Stomach (tissue), 8 donors: ENCODE measurements at regions not wholly inside any gene's neighbourhood (a gene's known extent, or its start where the extent isn't known, plus 50 kb on each side); places are given as distances from the start of the nearest gene placed in this dataset.
A peak's percentile ranks its signal among the peaks of the same experiment; 100 is the strongest.

ENCODE experiments used
- DNase-seq, 2 donors: peaks; one replicate each; pipeline versions ENCODE4 v3.0.0 to v3.0.0-alpha.2; 2013 to 2019
- H3K27ac ChIP-seq, 5 donors: fragments of 200-600 bp in 4 of 5; sonication (generic) in 4 of 5; one replicate each; pipeline ENCODE4 v1.5.1; 2013 to 2019; ENCODE audit warnings: mild to moderate bottlenecking in 1 of 5, moderate library complexity in 1 of 5
- H3K27me3 ChIP-seq, 3 donors: fragments of 200-600 bp; sonication (generic); one replicate each; pipeline ENCODE4 v1.5.1; 2017 to 2019; ENCODE audit warnings: mixed run types in 1 of 3
- H3K36me3 ChIP-seq, 4 donors: fragments of 200-600 bp; sonication (generic); 1 replicate in 3 of 4; 2 replicates in 1 of 4; pipeline ENCODE4 v1.5.1; 2016 to 2019
- H3K4me1 ChIP-seq, 4 donors: fragments of 200-600 bp; sonication (generic); one replicate each; pipeline ENCODE4 v1.5.1; 2016 to 2019
- H3K4me3 ChIP-seq, 4 donors: fragments of 200-600 bp; sonication (generic) in 3 of 4; one replicate each; pipeline ENCODE4 v1.5.1; 2016 to 2019; ENCODE audit warnings: mild to moderate bottlenecking in 1 of 4
- H3K9me3 ChIP-seq, 4 donors: fragments of 200-600 bp; sonication (generic); one replicate each; pipeline ENCODE4 v1.5.1; 2016 to 2019
- CTCF ChIP-seq, 7 experiments: fragments of 450-650 bp in 4 of 7; fragments of 200-600 bp in 3 of 7; sonication (generic) in 3 of 7; IDR thresholded peaks; one replicate each; pipeline ENCODE4 v1.5.1; 2016 to 2019; ENCODE audit warnings: antibody characterized with exemption in 7 of 7, control low read depth in 2 of 7, mild to moderate bottlenecking in 1 of 7
- EP300 ChIP-seq: sonication (generic); formaldehyde crosslinking; IDR thresholded peaks from one replicate; pipeline ENCODE4 v1.6.1; 2017; ENCODE audit warnings: antibody characterized with exemption
- POLR2A ChIP-seq, 4 donors: fragments of 450-650 bp; IDR thresholded peaks; one replicate each; pipeline ENCODE4 v1.6.1; 2016; ENCODE audit warnings: antibody characterized with exemption in 4 of 4, control low read depth in 2 of 4, mild to moderate bottlenecking in 1 of 4, moderate library complexity in 1 of 4
- POLR2AphosphoS5 ChIP-seq, 3 donors: sonication (generic); formaldehyde crosslinking; IDR thresholded peaks; one replicate each; pipeline ENCODE4 v1.6.1; 2016; ENCODE audit warnings: antibody characterized with exemption in 3 of 3
- WGBS, 5 donors: extraction: QIAGEN DNeasy Blood & Tissue Kit in 3 of 5; methylation state at CpG; one replicate each; pipeline versions ENCODE4 v1.1.5 to v1.1.7; 2013 to 2018; 5-methylcytosine and 5-hydroxymethylcytosine counted together
- intact Hi-C: fragments of 100-400 bp; cut with DNase I; formaldehyde crosslinking; loops from one replicate; pipeline ENCODE4 v1.15.1; 2023; ENCODE audit warnings: low total_unique reads
- donor health status: healthy with polysubstance abuse.
- donor health status: Bipolar disorder and iron deficiency.
- donor health status: healthy.

DNA sequence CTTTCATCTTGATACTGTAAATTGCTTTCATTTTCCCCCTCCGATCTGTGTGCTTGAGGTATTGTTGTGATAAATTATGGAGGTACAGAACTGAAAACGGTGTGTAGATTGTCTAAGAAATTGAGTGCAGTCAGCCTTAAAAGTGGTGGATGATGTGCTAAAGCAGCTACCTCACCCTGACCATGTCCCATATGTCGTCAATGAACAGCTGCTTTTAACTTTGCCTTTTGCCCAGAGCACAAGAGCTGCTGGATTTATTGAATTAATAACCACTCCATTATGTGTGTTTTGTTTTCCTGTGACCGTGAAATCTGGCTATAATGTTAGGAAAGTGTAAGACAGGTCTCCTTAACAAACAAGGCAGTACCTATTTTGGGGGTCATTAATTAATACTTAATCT, 581.9 kb upstream of the PITX2 start:
- Histone ChIP-seq H3K27ac (no peak overlapping the region), H3K4me1 (no peaks in the 10 kb centered on the region), H3K27me3 (no peaks in the 10 kb centered on the region), H3K9me3 (no peaks in the 10 kb centered on the region), H3K4me3 (no peak overlapping the region), H3K36me3 (no peaks in the 10 kb centered on the region)
- 45 to 67% (median 61%) methylated on average over 4 of the region's 4 CpGs for WGBS, 5 donors
- peak in 1 of 2 donors; percentile 17 for DNase-seq
- TF ChIP-seq POLR2A (IDR thresholded peaks at IDR 0.05) (no peak), CTCF (IDR thresholded peaks at IDR 0.05) (no peak), POLR2AphosphoS5 (IDR thresholded peaks at IDR 0.05) (no peak), EP300 (no peak)
- intact Hi-C loops, result no loop called here

DNA sequence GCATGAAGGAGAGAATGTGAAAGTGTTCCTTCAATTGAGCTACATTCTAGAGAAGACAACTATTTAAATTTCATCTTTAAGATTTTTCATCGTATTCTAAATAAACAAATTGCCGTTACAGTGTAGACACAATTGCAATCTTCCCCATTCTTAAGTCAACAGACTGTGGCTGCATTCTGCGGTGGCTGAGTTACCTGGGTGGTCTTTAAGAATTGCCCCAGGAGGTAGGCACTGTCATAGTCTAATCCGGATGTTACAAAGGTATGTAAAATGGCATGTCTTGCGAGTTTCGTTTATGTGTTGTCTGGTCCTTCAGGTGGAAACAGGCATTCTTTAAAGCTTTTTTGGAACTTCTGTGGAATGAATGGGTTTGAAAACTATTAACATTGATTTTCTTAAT, 586.1 kb upstream of the PITX2 start:
- DNase-seq, result no peak
- TF ChIP-seq POLR2AphosphoS5 (IDR thresholded peaks at IDR 0.05), result no peak
- no peak for TF ChIP-seq EP300
- no peak for TF ChIP-seq CTCF (IDR thresholded peaks at IDR 0.05)
- no peaks in the 10 kb centered on the region for H3K4me1 ChIP-seq

GRCh38 chr4:111209706-111210105, 586.8 kb upstream of the PITX2 start:
- Histone ChIP-seq H3K36me3 (no peaks in the 10 kb centered on the region), H3K4me3 (no peak overlapping the region), H3K27ac (no peak overlapping the region), H3K27me3 (no peaks in the 10 kb centered on the region), H3K4me1 (no peaks in the 10 kb centered on the region), H3K9me3 (no peaks in the 10 kb centered on the region)
- no peak for DNase-seq
- intact Hi-C loops, result no loop called here
- TF ChIP-seq CTCF (IDR thresholded peaks at IDR 0.05), result no peak
- TF ChIP-seq POLR2AphosphoS5 (IDR thresholded peaks at IDR 0.05), result no peak
- no peak for TF ChIP-seq EP300
- no peak for TF ChIP-seq POLR2A (IDR thresholded peaks at IDR 0.05)
- 36 to 59% (median 42%) methylated on average over 2 of the region's 2 CpGs for WGBS, 5 donors

More for the DNA sequence above, 586.1 kb upstream of the PITX2 start:
- 25 to 41% (median 38%) methylated on average over 6 of the region's 6 CpGs for WGBS, 5 donors
- H3K4me3 ChIP-seq, result no peak overlapping the region
- no peaks in the 10 kb centered on the region for H3K9me3 ChIP-seq
- intact Hi-C loops, result no loop called here
- no peaks in the 10 kb centered on the region for H3K27me3 ChIP-seq
- H3K36me3 ChIP-seq, result no peaks in the 10 kb centered on the region
- no peak overlapping the region for H3K27ac ChIP-seq

- no peaks in the 10 kb centered on the region for H3K27me3 ChIP-seq
- H3K4me1 ChIP-seq, result no peaks in the 10 kb centered on the region
- H3K4me3 ChIP-seq, result no peak overlapping the region
- H3K9me3 ChIP-seq, result no peaks in the 10 kb centered on the region
- intact Hi-C loops, result no loop called here
- peak in 1 of 2 donors; percentile 1 for DNase-seq
- H3K36me3 ChIP-seq, result no peaks in the 10 kb centered on the region
- no peak overlapping the region for H3K27ac ChIP-seq
- TF ChIP-seq POLR2AphosphoS5 (IDR thresholded peaks at IDR 0.05), result no peak
- no peak for TF ChIP-seq EP300
- TF ChIP-seq POLR2A (IDR thresholded peaks at IDR 0.05), result no peak
- TF ChIP-seq CTCF (IDR thresholded peaks at IDR 0.05), result no peak
- WGBS, 5 donors, result 41 to 67% (median 56%) methylated on average over 7 of the region's 7 CpGs
Observed at GRCh38 chr4:111210595-111210994, 587.7 kb upstream of the PITX2 start.
